GM18951 (cell line): ENCODE measurements at regions not wholly inside any gene's neighbourhood (a gene's known extent, or its start where the extent isn't known, plus 50 kb on each side); places are given as distances from the start of the nearest gene placed in this dataset.

Experiments used
- POLR2A ChIP-seq: IDR thresholded peaks from 4 replicates; pipeline ENCODE4 v1.6.1; 2011; ENCODE audit warnings: mild to moderate bottlenecking; ENCODE audit not compliant: insufficient read length, insufficient read depth; ENCODE audit errors: extremely low read depth
- in situ Hi-C: fragments of 300-500 bp; cut with MboI; formaldehyde crosslinking; loops from one replicate; pipeline ENCODE4 v1.12.0; 2022; ENCODE audit warnings: low sequenced_read_pairs, mixed read lengths, inconsistent platforms; ENCODE audit not compliant: unreplicated experiment

- in situ Hi-C loops = loop anchor here (25.0 kb wide), 1 partner anchor 1285 kb away; no protein-coding TSS in a partner anchor
- TF ChIP-seq POLR2A = no peak
Observed at GRCh38 chr11:96447208-96448110, 57.6 kb downstream of the JRKL start.

- TF ChIP-seq POLR2A = no peak
- in situ Hi-C loops = loop anchor here (25.0 kb wide), 1 partner anchor 1286 kb away; no protein-coding TSS in a partner anchor
Observed at GRCh38 chr11:96448225-96448624, 58.4 kb downstream of the JRKL start.

- in situ Hi-C loops = loop anchor here (25.0 kb wide), 1 partner anchor 681 kb away; no protein-coding TSS in a partner anchor
- TF ChIP-seq POLR2A = no peak
Observed at GRCh38 chr11:96456111-96456510, 66.3 kb downstream of the JRKL start.

- in situ Hi-C loops = loop anchor here (25.0 kb wide), 1 partner anchor 678 kb away; no protein-coding TSS in a partner anchor
- TF ChIP-seq POLR2A = no peak
Observed at GRCh38 chr11:96459751-96460150, 69.9 kb downstream of the JRKL start.

- in situ Hi-C loops = loop anchor here (25.0 kb wide), 1 partner anchor 675 kb away; no protein-coding TSS in a partner anchor
Observed at GRCh38 chr11:96461871-96462270, 72.1 kb downstream of the JRKL start.

GRCh38 chr11:96464700-96465307, 75.0 kb downstream of the JRKL start:
- in situ Hi-C loops = loop anchor here (25.0 kb wide), 1 partner anchor 672 kb away; no protein-coding TSS in a partner anchor

More at GRCh38 chr11:96461871-96462270, 72.1 kb downstream of the JRKL start:
- TF ChIP-seq POLR2A = no peak

GRCh38 chr11:96465512-96465911, 75.7 kb downstream of the JRKL start:
- no peak for TF ChIP-seq POLR2A
- in situ Hi-C loops = loop anchor here (25.0 kb wide), 1 partner anchor 672 kb away; no protein-coding TSS in a partner anchor

More at GRCh38 chr11:96464700-96465307, 75.0 kb downstream of the JRKL start:
- no peak for TF ChIP-seq POLR2A

GRCh38 chr11:96466607-96467006, 76.8 kb downstream of the JRKL start:
- in situ Hi-C loops = loop anchor here (25.0 kb wide), 1 partner anchor 671 kb away; no protein-coding TSS in a partner anchor
- no peak for TF ChIP-seq POLR2A

- no peak for TF ChIP-seq POLR2A
- in situ Hi-C loops = loop anchor here (25.0 kb wide), 1 partner anchor 668 kb away; no protein-coding TSS in a partner anchor
Observed at GRCh38 chr11:96469776-96470175, 80.0 kb downstream of the JRKL start.

GRCh38 chr11:96470521-96470920, 80.7 kb downstream of the JRKL start:
- in situ Hi-C loops = loop anchor here (25.0 kb wide), 1 partner anchor 667 kb away; no protein-coding TSS in a partner anchor
- no peak for TF ChIP-seq POLR2A

- in situ Hi-C loops = loop anchor here (25.0 kb wide), 1 partner anchor 665 kb away; no protein-coding TSS in a partner anchor
- no peak for TF ChIP-seq POLR2A
Observed at GRCh38 chr11:96472085-96472484, 82.3 kb downstream of the JRKL start.

GRCh38 chr11:96474263-96474662, 84.5 kb downstream of the JRKL start:
- no peak for TF ChIP-seq POLR2A
- in situ Hi-C loops = loop anchor here (25.0 kb wide), 1 partner anchor 663 kb away; no protein-coding TSS in a partner anchor

GRCh38 chr11:96481204-96481603, 91.4 kb downstream of the JRKL start:
- in situ Hi-C loops = no loop called here
- no peak for TF ChIP-seq POLR2A
